GM21737 (cell line): ENCODE measurements at regions not wholly inside any gene's neighbourhood (a gene's known extent, or its start where the extent isn't known, plus 50 kb on each side); places are given as distances from the start of the nearest gene placed in this dataset.
"Not testable (repeated sequence)": the region's sequence is repeated elsewhere in the genome, so short reads cannot be mapped to it uniquely, and the experiment has no call there.

Experiments
- ATAC-seq: cut with Tn5 transposase; IDR thresholded peaks from one replicate; pipeline ENCODE4 v1.9.1; 2021; ENCODE audit warnings: mild to moderate bottlenecking, moderate library complexity; ENCODE audit not compliant: unreplicated experiment

GRCh38 chr21:10363321-10363720 is 158.1 kb upstream of the TPTE start:
- not testable (repeated sequence) for ATAC-seq

DNA sequence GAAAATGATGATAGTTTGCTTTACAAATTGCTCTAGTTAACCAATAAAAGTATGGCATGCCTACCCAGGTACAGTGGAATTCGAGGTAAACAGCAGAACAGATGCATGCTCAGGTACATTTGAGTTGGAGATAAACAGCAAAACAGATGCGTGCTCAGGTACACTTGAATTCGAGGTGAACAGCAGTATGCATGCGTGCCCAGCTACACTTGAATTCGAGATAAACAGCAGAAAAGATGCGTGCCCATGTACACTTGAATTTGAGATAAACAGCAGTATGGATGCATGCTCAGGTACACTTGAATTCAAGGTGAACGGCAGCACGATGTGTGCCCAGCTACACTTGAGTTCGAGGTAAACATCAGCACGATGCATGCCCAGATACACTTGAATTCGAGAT is 155.2 kb upstream of the TPTE start:
- not testable (repeated sequence) for ATAC-seq

GRCh38 chr21:10367586-10367985 is 153.8 kb upstream of the TPTE start:
- ATAC-seq, result not testable (repeated sequence)

DNA sequence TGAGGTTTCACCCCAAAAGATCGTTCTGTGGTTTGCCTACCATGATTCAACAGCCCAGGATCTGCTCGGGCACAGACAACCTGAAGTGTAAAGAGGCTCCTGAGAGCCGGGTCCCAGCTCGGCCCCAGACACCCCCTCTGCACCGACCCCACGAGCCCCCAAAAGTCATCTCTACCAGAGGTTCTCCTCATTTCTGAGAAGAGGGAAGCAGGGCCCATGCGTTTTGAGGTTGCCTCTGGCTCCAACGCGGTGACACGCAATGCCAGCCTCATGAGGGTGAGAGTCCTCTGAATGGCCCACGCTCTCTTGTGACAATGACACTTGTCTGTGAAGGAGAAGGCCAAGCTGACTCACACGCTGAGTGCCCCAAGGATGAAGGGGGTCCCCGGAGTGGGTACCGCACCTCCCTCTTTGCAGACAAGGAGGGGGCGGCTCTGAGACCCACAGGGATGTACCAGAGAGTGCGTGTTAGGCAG is 153.0 kb upstream of the TPTE start:
- not testable (repeated sequence) for ATAC-seq

DNA sequence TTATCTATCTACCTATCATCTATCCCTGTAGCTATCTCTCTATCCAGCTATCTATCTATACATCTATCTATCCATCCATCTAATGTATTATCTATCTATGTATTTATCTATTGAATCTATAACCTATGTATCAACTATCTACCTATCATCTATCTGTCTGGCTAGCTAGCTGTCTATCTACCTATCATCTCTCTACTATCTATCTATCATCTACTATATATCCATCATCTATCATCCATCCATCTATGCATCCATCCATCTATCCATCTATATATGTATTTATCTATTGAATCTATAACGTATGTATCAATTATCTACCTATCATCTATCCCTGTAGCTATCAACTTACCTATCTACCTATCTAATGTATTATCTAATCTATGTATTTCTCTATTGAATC is 152.1 kb upstream of the TPTE start:
- ATAC-seq, result not testable (repeated sequence)

GRCh38 chr21:10377758-10378157 is 143.6 kb upstream of the TPTE start:
- not testable (repeated sequence) for ATAC-seq

DNA sequence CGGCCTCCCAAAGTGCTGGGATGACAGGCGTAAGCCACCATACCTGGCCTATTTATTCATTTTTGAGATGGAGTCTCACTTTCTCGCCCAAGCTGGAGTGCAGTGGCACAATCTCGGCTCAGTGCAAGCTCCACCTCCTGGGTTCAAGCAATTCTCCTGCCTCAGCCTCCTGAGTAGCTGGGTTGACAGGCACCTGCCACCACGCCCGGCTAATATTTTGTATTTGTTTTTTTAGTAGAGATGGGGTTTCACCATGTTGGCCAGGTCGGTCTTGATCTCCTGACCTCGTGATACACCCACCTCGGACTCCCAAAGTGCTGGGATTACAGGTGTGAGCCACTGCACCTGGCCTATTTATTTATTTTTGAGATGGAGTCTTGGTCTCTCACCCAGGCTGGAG is 141.6 kb upstream of the TPTE start:
- not testable (repeated sequence) for ATAC-seq

DNA sequence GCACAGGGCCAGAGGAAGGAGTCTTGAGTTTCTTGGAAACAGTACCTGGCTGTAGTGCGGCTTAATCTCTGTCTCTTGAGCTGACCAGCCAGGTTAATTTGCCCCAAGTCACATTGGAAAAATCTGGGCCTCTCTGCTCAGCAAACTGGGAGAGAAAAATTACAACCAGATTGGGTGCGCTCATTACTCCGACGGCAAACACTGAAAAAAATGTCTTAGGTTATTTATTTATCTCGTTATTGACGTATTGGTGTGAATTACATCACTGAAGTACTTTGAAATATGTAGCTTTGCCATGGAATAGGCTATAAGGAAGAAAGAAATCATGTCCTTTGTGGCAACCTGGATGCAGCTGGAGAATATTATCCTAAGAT is 139.7 kb upstream of the TPTE start:
- ATAC-seq, result not testable (repeated sequence)

DNA sequence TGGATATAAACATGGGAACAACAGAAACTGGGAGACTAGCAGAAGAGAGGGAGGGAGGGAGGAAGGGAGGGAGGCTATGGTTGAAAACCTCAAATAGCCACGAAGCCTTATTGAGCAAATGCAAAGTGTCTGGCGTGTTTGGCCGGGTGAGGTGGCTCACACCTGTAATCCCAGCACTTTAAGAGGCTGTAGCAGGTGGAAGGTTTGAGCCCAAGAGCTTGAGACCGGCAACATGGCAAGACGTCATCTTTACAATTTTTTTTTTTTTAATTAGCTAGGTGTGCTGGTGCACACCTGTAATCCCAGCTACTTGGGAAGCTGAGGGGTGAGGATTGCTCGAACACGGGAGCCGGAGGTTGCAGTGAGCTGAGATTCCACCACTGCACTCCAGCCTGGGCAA is 139.2 kb upstream of the TPTE start:
- ATAC-seq, result not testable (repeated sequence)

- ATAC-seq, result not testable (repeated sequence)
Observed at GRCh38 chr21:10382580-10382979, 138.8 kb upstream of the TPTE start.

DNA sequence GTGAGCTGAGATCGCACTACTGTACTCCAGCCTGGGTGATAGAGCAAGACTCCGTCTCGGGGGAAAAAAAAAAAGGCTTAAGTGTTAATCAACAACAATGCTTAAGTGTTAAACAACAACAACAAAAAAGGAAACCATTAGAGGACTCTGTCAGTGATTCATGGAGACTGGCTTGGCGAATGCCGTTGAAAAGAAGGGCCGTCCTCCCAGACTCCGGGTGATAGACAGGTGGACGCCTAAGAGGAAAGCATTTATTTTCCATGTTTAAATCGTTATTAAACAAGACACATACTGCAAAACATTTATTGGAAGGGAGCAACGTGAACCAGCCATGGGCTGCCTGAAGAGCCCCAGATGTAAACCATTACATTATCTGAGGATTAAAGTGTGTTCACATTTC is 137.8 kb upstream of the TPTE start:
- ATAC-seq, result not testable (repeated sequence)

DNA sequence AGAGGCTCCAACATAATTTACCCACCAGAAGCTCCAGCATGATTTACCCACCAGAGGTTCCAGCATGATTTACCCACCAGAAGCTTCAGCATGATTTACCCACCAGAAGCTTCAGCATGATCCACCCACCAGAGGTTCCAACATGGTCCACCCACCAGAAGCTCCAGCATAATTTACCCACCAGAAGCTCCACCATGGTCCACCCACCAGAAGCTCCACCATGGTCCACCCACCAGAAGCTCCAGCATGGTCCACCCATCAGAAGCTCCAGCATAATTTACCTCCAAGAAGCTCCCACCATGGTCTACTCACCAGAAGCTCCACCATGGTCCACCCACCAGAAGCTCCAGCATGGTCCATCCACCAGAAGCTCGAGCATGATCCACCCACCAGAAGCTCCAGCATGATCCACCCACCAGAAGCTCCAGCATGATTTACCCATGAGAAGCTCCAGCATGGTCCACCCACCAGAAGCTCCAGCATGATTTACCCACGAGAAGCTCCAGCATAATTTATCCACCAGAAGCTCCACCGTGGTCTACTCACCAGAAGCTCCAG is 137.0 kb upstream of the TPTE start:
- ATAC-seq, result not testable (repeated sequence)

GRCh38 chr21:10385202-10385601 is 136.2 kb upstream of the TPTE start:
- ATAC-seq, result not testable (repeated sequence)

DNA sequence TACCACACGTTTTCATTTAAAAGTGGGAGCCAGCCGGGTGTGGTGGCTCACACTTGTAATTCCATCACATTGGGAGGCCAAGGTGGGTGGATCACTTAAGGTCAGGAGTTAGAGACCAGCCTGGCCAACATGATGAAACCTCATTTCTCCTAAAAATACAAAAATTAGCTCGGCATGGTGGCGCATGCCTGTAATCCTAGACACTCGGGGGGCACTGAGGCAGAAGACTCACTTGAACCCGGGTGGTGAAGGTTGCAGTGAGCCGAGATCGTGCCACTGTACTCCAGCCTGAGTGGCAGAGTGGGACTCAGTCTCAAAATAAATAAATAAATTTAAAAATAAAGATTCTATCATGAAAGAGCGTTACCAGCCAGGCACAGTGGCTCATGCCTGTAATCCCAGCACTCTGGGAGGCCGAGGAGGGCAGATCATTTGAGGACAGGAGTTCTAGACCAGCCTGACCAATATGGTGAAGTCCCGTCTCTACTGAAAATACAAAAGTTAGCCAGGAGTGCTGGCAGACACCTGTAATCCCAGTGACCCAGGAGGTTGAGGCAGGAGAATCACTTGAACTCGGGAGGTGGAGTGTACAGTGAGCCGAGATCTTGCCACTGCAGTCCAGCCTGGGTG is 135.4 kb upstream of the TPTE start:
- not testable (repeated sequence) for ATAC-seq

GRCh38 chr21:10387692-10388450 is 133.5 kb upstream of the TPTE start:
- ATAC-seq, result not testable (repeated sequence)

- ATAC-seq, result not testable (repeated sequence)
Observed at GRCh38 chr21:10388625-10389024, 132.8 kb upstream of the TPTE start.

DNA sequence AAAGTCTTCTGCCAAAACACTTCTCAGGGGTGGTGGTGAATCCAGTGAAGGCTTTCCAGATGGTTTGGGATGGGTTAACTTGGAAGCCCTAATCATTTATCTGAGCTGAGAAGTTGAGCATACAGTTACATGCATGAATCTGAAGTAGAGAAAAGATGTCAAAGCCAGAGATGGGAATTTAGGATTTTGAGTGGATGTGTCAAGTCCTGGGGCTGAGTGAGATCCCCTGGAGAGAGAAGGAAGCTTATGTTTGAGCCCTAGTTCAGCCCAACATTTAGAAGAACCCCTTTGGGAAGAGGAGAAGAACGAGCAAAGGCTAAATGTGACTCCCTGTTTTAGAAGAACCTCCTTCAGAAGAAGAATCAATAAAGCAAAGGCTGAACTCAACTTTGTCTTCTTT is 129.1 kb upstream of the TPTE start:
- not testable (repeated sequence) for ATAC-seq

GRCh38 chr21:10395963-10396362 is 125.4 kb upstream of the TPTE start:
- not testable (repeated sequence) for ATAC-seq

DNA sequence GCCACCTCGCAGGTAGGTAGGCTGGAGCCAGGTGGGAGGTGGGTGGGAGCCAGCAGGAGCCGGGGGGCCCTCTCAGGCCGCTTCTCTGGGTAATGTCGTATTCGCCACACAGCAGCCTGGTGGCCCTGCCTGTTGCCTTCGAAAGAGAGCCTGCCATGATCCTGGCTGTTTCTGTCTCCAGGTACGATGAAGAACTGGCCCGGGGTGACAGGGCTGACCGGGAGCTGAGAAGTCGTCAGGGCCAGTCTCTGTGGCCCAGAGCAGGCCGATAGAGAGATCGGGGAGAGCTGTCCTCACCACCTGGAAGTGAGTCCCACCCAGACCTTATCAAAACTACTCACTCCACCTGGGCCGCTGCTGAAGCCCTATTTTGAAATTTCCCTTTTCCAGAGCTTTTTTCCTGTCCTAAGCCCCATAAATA is 123.9 kb upstream of the TPTE start:
- not testable (repeated sequence) for ATAC-seq

DNA sequence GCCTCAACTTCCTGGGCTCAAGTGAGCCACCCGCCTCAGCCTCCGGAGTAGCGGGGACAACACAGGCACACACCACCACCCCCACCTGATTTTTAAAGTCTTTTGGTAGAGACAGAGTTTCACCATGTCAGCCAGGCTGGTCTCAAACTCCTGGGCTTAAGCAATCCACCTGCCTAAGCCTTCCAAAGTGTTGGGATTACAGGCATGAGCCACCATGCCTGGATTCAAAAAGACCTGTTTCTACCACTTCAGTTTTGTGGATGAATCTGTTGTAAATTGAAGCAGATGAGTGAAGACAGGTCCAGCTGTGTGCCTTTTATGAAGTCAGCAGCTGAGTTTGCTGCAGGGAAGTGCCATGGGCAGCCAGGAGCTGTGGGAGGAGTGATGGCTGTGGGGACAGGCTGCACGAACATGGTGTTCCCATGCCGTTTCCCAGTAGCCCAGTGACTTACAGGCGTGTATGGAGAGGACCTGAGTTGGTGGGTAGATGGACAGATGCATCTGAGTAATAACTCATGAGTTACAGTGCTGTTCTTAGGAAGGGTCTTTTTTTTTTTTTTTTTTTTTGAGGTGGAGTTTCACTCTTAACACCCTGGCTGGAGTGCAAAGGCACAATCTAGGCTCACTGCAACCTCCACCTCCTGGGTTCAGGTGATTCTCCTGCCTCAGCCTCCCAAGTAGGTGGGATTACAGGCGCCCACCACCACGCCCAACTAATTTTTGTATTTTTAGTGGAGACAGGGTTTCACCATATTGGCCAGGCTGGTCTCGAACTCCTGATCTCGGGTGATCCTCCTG is 122.5 kb upstream of the TPTE start:
- not testable (repeated sequence) for ATAC-seq
